Eye (tissue), 1 donor: ENCODE measurements at regions not wholly inside any gene's neighbourhood (a gene's known extent, or its start where the extent isn't known, plus 50 kb on each side); places are given as distances from the start of the nearest gene placed in this dataset.

ENCODE experiments used
- DNase-seq: peaks from one replicate; pipeline ENCODE4 v3.0.0-alpha.2; 2015

- DNase-seq, result no peak
These were observed 68.0 kb upstream of the FAM20C start for GRCh38 chr7:124130-124949.

GRCh38 chr7:125061-125475, 67.3 kb upstream of the FAM20C start:
- DNase-seq, result no peak

- DNase-seq, result peak; percentile 47
These were observed 66.7 kb upstream of the FAM20C start for GRCh38 chr7:125661-126060.

GRCh38 chr7:126368-126767, 66.0 kb upstream of the FAM20C start:
- DNase-seq, result no peak

- DNase-seq, result no peak
These were observed 65.2 kb upstream of the FAM20C start for GRCh38 chr7:127064-127598.

GRCh38 chr7:128171-129080, 63.9 kb upstream of the FAM20C start:
- DNase-seq, result no peak

GRCh38 chr7:129366-130221, 62.8 kb upstream of the FAM20C start:
- DNase-seq, result no peak

- DNase-seq, result no peak
These were observed 62.2 kb upstream of the FAM20C start for GRCh38 chr7:130222-130572.

GRCh38 chr7:130875-131780, 61.2 kb upstream of the FAM20C start:
- no peak for DNase-seq

- DNase-seq, result peak; percentile 46
These were observed 60.4 kb upstream of the FAM20C start for GRCh38 chr7:131781-132482.

GRCh38 chr7:132899-133298, 59.5 kb upstream of the FAM20C start:
- no peak for DNase-seq

GRCh38 chr7:133470-133869, 58.9 kb upstream of the FAM20C start:
- no peak for DNase-seq

- no peak for DNase-seq
These were observed 58.3 kb upstream of the FAM20C start for GRCh38 chr7:134029-134428.

GRCh38 chr7:134561-135256, 57.7 kb upstream of the FAM20C start:
- no peak for DNase-seq

GRCh38 chr7:135257-135653, 57.1 kb upstream of the FAM20C start:
- no peak for DNase-seq

- no peak for DNase-seq
These were observed 56.4 kb upstream of the FAM20C start for GRCh38 chr7:135731-136645.

- DNase-seq, result no peak
These were observed 55.1 kb upstream of the FAM20C start for GRCh38 chr7:137094-137891.

- DNase-seq, result no peak
These were observed 53.2 kb upstream of the FAM20C start for GRCh38 chr7:139131-139530.
